ENCODE measurements at regions not wholly inside any gene's neighbourhood (a gene's known extent, or its start where the extent isn't known, plus 50 kb on each side); places are given as distances from the start of the nearest gene placed in this dataset.

DNA sequence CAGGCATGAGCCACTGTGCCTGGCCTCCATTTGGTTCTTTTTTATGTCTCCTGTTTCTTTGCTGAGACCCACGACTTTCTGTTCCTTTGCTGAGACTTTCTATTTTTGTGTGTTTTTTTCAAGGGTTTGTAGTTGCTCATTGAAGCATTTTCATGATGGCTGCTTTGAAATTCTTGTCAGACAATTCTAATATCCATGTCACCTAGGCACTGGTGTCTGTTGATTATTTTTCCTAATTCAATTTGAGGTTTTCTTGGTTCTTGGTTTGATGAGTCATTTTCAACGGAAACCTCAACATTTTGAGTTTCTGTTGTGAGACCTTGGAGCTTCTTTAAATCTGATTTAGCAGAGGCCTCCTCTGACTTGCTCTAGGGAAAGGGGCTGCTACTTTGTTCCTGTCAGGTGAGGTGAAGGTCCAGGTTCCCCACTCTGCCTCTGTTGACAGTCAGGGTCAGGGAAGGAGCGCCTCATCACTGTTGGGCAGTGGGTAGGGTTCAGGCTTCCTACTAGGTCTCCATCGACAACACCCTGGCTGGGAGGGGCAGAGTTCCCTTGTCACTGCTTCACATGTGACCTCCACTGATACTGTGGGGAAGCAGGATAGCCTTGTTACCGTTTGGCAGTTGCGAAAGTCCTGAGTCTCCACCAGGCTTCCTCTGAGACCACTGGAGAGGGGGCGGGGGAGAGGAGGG is 66.1 kb upstream of the SMOX start (continued):
- TF ChIP-seq FOXK1 (CRISPR knock-in tag; IDR thresholded peaks at IDR 0.05; ENCODE audit: borderline replicate concordance, low read depth): peak; percentile 78; the same call in 1 of the 2 replicates
- TF ChIP-seq, protein P1, sequence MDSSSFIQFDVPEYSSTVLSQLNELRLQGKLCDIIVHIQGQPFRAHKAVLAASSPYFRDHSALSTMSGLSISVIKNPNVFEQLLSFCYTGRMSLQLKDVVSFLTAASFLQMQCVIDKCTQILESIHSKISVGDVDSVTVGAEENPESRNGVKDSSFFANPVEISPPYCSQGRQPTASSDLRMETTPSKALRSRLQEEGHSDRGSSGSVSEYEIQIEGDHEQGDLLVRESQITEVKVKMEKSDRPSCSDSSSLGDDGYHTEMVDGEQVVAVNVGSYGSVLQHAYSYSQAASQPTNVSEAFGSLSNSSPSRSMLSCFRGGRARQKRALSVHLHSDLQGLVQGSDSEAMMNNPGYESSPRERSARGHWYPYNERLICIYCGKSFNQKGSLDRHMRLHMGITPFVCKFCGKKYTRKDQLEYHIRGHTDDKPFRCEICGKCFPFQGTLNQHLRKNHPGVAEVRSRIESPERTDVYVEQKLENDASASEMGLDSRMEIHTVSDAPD (CRISPR knock-in tag; IDR thresholded peaks at IDR 0.05): no peak
- TF ChIP-seq, protein P2, sequence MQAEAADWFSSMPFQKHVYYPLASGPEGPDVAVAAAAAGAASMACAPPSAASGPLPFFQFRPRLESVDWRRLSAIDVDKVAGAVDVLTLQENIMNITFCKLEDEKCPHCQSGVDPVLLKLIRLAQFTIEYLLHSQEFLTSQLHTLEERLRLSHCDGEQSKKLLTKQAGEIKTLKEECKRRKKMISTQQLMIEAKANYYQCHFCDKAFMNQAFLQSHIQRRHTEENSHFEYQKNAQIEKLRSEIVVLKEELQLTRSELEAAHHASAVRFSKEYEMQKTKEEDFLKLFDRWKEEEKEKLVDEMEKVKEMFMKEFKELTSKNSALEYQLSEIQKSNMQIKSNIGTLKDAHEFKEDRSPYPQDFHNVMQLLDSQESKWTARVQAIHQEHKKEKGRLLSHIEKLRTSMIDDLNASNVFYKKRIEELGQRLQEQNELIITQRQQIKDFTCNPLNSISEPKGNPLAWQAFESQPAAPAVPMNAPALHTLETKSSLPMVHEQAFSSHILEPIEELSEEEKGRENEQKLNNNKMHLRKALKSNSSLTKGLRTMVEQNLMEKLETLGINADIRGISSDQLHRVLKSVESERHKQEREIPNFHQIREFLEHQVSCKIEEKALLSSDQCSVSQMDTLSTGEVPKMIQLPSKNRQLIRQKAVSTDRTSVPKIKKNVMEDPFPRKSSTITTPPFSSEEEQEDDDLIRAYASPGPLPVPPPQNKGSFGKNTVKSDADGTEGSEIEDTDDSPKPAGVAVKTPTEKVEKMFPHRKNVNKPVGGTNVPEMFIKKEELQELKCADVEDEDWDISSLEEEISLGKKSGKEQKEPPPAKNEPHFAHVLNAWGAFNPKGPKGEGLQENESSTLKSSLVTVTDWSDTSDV (CRISPR knock-in tag; IDR thresholded peaks at IDR 0.05): no peak
- TF ChIP-seq, protein P3, sequence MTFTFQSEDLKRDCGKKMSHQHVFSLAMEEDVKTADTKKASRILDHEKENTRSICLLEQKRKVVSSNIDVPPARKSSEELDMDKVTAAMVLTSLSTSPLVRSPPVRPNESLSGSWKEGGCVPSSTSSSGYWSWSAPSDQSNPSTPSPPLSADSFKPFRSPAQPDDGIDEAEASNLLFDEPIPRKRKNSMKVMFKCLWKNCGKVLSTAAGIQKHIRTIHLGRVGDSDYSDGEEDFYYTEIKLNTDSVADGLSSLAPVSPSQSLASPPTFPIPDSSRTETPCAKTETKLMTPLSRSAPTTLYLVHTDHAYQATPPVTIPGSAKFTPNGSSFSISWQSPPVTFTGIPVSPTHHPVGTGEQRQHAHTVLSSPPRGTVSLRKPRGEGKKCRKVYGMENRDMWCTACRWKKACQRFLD (CRISPR knock-in tag; IDR thresholded peaks at IDR 0.05; ENCODE audit: borderline replicate concordance): no peak
- no peak for TF ChIP-seq SMAD1 (CRISPR knock-in tag; IDR thresholded peaks at IDR 0.05; ENCODE audit: borderline replicate concordance, low read depth)
- no peak for TF ChIP-seq NFKB2 (CRISPR knock-in tag; IDR thresholded peaks at IDR 0.05; ENCODE audit: borderline replicate concordance)
- TF ChIP-seq SNAPC2 (CRISPR knock-in tag; IDR thresholded peaks at IDR 0.05): no peak
- TF ChIP-seq ZNF317 (CRISPR knock-in tag; IDR thresholded peaks at IDR 0.05): no peak
- TF ChIP-seq STAG1 (CRISPR knock-in tag; IDR thresholded peaks at IDR 0.05): no peak
- TF ChIP-seq, protein P4, sequence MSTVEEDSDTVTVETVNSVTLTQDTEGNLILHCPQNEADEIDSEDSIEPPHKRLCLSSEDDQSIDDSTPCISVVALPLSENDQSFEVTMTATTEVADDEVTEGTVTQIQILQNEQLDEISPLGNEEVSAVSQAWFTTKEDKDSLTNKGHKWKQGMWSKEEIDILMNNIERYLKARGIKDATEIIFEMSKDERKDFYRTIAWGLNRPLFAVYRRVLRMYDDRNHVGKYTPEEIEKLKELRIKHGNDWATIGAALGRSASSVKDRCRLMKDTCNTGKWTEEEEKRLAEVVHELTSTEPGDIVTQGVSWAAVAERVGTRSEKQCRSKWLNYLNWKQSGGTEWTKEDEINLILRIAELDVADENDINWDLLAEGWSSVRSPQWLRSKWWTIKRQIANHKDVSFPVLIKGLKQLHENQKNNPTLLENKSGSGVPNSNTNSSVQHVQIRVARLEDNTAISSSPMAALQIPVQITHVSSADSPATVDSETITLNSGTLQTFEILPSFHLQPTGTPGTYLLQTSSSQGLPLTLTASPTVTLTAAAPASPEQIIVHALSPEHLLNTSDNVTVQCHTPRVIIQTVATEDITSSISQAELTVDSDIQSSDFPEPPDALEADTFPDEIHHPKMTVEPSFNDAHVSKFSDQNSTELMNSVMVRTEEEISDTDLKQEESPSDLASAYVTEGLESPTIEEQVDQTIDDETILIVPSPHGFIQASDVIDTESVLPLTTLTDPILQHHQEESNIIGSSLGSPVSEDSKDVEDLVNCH (CRISPR knock-in tag; IDR thresholded peaks at IDR 0.05): no peak
- no peak for TF ChIP-seq ZNF251 (CRISPR knock-in tag; IDR thresholded peaks at IDR 0.05)
- TF ChIP-seq ZFP36L1 (CRISPR knock-in tag; IDR thresholded peaks at IDR 0.05): no peak
- TF ChIP-seq, protein P5, sequence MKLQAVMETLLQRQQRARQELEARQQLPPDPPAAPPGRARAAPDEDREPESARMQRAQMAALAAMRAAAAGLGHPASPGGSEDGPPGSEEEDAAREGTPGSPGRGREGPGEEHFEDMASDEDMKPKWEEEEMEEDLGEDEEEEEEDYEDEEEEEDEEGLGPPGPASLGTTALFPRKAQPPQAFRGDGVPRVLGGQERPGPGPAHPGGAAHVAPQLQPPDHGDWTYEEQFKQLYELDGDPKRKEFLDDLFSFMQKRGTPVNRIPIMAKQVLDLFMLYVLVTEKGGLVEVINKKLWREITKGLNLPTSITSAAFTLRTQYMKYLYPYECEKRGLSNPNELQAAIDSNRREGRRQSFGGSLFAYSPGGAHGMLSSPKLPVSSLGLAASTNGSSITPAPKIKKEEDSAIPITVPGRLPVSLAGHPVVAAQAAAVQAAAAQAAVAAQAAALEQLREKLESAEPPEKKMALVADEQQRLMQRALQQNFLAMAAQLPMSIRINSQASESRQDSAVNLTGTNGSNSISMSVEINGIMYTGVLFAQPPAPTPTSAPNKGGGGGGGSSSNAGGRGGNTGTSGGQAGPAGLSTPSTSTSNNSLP (IDR thresholded peaks at IDR 0.05; ENCODE audit: low read depth, low read length): no peak
- no peak for TF ChIP-seq ZNF816 (CRISPR knock-in tag; IDR thresholded peaks at IDR 0.05; ENCODE audit: borderline replicate concordance)
- TF ChIP-seq HNRNPH1 (optimal IDR thresholded peaks at IDR 0.05; ENCODE audit: low read depth, low read length): no peak
- TF ChIP-seq HOXD1 (CRISPR knock-in tag; IDR thresholded peaks at IDR 0.05): no peak
- TF ChIP-seq ZMYM4 (CRISPR knock-in tag; IDR thresholded peaks at IDR 0.05): peak; percentile 24; the same call in 1 of the 2 replicates
- TF ChIP-seq SMYD3 (CRISPR knock-in tag; IDR thresholded peaks at IDR 0.05): no peak
- TF ChIP-seq CREM (IDR thresholded peaks at IDR 0.05): no peak
- TF ChIP-seq CREM (CRISPR knock-in tag; IDR thresholded peaks at IDR 0.05): no peak
